GM23338 (cell line): ENCODE measurements at regions not wholly inside any gene's neighbourhood (a gene's known extent, or its start where the extent isn't known, plus 50 kb on each side); places are given as distances from the start of the nearest gene placed in this dataset.

ENCODE experiments used
- ATAC-seq: fragments of 200-7000 bp; cut with Tn5 transposase; 3 replicates; pipeline ENCODE4 v1.9.1; 2020
- DNase-seq: peaks from one replicate; pipeline ENCODE4 v3.0.0-alpha.2; 2015; ENCODE audit warnings: low spot score
- H2AFZ ChIP-seq: fragments of 200-600 bp; sonication (generic); 2 replicates; pipeline ENCODE4 v1.8.0; 2016; ENCODE audit warnings: antibody characterized with exemption, mild to moderate bottlenecking, moderate library complexity
- H3F3A ChIP-seq: fragments of 200-600 bp; sonication (generic); replicated peaks from 2 replicates; pipeline ENCODE4 v1.8.0; 2017; ENCODE audit warnings: antibody characterized with exemption, mixed run types, low read depth
- H3K27ac ChIP-seq: fragments of 200-600 bp; sonication (generic); 2 replicates; pipeline ENCODE4 v1.6.1; 2016; ENCODE audit warnings: low read depth
- H3K27me3 ChIP-seq: fragments of 200-600 bp; sonication (generic); 2 replicates; pipeline ENCODE4 v1.8.0; 2016; ENCODE audit warnings: mild to moderate bottlenecking, mixed run types, moderate library complexity; ENCODE audit not compliant: insufficient read depth
- H3K36me3 ChIP-seq: fragments of 200-600 bp; sonication (generic); 2 replicates; pipeline ENCODE4 v1.8.0; 2016; ENCODE audit warnings: mild to moderate bottlenecking; ENCODE audit not compliant: insufficient read depth
- H3K4me1 ChIP-seq: fragments of 200-600 bp; sonication (generic); 2 replicates; pipeline ENCODE4 v1.8.0; 2016; ENCODE audit warnings: mild to moderate bottlenecking, moderate library complexity; ENCODE audit not compliant: insufficient read depth
- H3K4me2 ChIP-seq: fragments of 200-600 bp; sonication (generic); 2 replicates; pipeline ENCODE4 v1.7.1; 2017; ENCODE audit warnings: mixed run types
- H3K4me3 ChIP-seq: fragments of 200-600 bp; sonication (generic); 2 replicates; pipeline ENCODE4 v1.6.1; 2016; ENCODE audit warnings: mixed run types
- H3K79me2 ChIP-seq: fragments of 200-600 bp; sonication (generic); replicated peaks from 2 replicates; pipeline ENCODE4 v1.8.0; 2017; ENCODE audit warnings: mild to moderate bottlenecking; ENCODE audit not compliant: insufficient read depth
- H3K9me2 ChIP-seq: fragments of 200-600 bp; sonication (generic); 2 replicates; pipeline ENCODE4 v1.8.0; 2017; ENCODE audit not compliant: insufficient read depth
- H4K20me1 ChIP-seq: fragments of 200-600 bp; sonication (generic); replicated peaks from 2 replicates; pipeline ENCODE4 v1.8.0; 2017; ENCODE audit warnings: mild to moderate bottlenecking; ENCODE audit not compliant: insufficient read depth
- H3K27ac Mint-ChIP-seq: 2 replicates; pipeline ENCODE4 v1.8.0; 2020; ENCODE audit warnings: inconsistent platforms, mild to moderate bottlenecking, moderate library complexity, mixed read lengths
- H3K27me3 Mint-ChIP-seq: 3 replicates; pipeline ENCODE4 v1.8.0; 2022; ENCODE audit warnings: low read depth, mild to moderate bottlenecking, moderate library complexity, mixed read lengths, inconsistent platforms; ENCODE audit not compliant: insufficient read depth, poor library complexity
- H3K36me3 Mint-ChIP-seq: 3 replicates; pipeline ENCODE4 v1.8.0; 2021; ENCODE audit warnings: low read depth, mild to moderate bottlenecking, inconsistent platforms, moderate library complexity, mixed read lengths
- H3K4me1 Mint-ChIP-seq: 3 replicates; pipeline ENCODE4 v1.8.0; 2020; ENCODE audit warnings: mild to moderate bottlenecking, inconsistent platforms, mixed read lengths
- H3K4me3 Mint-ChIP-seq: 3 replicates; pipeline ENCODE4 v1.8.0; 2021; ENCODE audit warnings: moderate library complexity, mild to moderate bottlenecking, inconsistent platforms, mixed read lengths
- H3K9me3 Mint-ChIP-seq: 3 replicates; pipeline ENCODE4 v1.8.0; 2020; ENCODE audit warnings: moderate library complexity, mild to moderate bottlenecking, inconsistent platforms, mixed read lengths
- EZH2 ChIP-seq: fragments of 200-600 bp; sonication (generic); IDR thresholded peaks from one replicate; pipeline ENCODE4 v1.8.0; 2017; ENCODE audit warnings: antibody characterized with exemption, mild to moderate bottlenecking, low read depth; ENCODE audit not compliant: unreplicated experiment
- EZH2phosphoT487 ChIP-seq: fragments of 200-600 bp; sonication (generic); IDR thresholded peaks from one replicate; pipeline ENCODE4 v1.8.1; 2018; ENCODE audit warnings: antibody characterized with exemption; ENCODE audit not compliant: unreplicated experiment
- JUNB ChIP-seq: IDR thresholded peaks from one replicate; pipeline ENCODE4 v1.6.1; 2016; ENCODE audit warnings: antibody characterized with exemption; ENCODE audit not compliant: unreplicated experiment
- ZNF114 ChIP-seq: fragments of 250-450 bp; sonication (Bioruptor Pico); IDR thresholded peaks from 2 replicates; pipeline ENCODE4 v1.5.0; 2020; ENCODE audit warnings: mild to moderate bottlenecking, moderate library complexity
- ZNF331 ChIP-seq: fragments of 250-450 bp; sonication (Bioruptor Pico); IDR thresholded peaks from 2 replicates; pipeline ENCODE4 v1.5.0; 2020; ENCODE audit warnings: low read depth, mild to moderate bottlenecking, moderate library complexity
- ZNF462 ChIP-seq: fragments of 250-450 bp; sonication (Bioruptor Pico); IDR thresholded peaks from 2 replicates; pipeline ENCODE4 v1.5.0; 2020; ENCODE audit warnings: mild to moderate bottlenecking, moderate library complexity
- TF ChIP-seq, protein P1 (sequence below), 2 experiments: fragments of 200-600 bp in 1 of 2; sonication (generic) in 1 of 2; conservative IDR thresholded peaks; 2 replicates each; pipeline versions ENCODE4 v1.5.1 to v1.6.1; 2016 to 2017; ENCODE audit warnings: antibody characterized with exemption in 2 of 2, low read depth in 2 of 2, mild to moderate bottlenecking in 2 of 2, moderate library complexity in 1 of 2

DNA sequence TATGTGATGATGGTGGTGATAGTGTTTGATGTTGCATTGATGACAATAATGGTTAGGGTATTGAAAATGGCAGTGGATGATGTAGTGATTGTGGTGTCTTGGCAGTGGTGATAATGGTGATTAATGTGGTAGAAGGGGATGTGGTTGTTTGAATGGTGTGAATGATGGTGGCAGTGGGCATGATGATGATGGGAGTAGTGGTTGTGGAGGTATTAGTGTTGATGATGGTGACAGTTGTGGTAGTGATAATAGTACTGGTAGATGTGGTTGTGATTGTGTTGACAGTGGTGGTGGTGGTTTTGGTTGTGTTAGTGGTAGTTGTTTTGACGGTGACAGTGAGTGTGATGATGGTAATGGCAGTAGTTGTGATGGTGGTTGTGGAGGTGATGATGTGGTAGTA lies 1049.0 kb downstream of the VRK1 start (continued):
- no peak for TF ChIP-seq ZNF462

DNA sequence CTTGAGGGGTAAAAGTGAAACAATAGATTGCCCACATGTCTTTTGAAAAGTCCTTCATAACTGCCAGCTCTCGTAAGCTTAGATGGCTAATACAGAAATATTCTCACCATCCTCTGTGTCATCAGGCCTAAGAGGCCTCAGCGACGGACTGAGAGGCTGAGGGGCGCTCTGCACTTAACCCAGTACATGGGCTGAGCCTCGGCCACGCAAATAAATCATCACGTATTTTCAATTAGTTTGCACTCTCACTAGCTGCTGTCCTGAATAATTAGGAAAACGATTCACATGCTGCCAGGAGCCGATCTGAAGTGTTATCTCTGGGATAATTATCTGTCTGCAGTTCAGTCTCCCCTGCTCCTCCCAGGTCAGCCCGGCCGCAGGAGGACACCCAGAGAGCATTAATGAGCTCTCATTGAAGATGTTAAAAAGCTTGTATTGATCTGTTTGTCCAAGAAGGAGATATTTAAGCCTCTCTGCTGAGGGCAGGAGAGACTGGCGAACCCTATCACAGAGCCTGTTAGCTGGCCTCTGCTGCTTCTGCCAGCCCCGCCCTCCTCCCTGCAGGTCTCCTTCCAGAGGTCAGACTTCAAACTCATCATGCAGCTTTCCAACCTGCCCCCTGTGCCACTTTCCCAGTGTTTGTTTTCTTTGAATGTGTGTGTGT lies 1051.3 kb downstream of the VRK1 start:
- peak; percentile 82 for ATAC-seq
- TF ChIP-seq EZH2 (no peak), ZNF462 (no peak), EZH2phosphoT487 (no peak), JUNB (no peak), ZNF114 (CRISPR knock-in tag) (no peak), ZNF331 (no peak)
- TF ChIP-seq, protein P1, sequence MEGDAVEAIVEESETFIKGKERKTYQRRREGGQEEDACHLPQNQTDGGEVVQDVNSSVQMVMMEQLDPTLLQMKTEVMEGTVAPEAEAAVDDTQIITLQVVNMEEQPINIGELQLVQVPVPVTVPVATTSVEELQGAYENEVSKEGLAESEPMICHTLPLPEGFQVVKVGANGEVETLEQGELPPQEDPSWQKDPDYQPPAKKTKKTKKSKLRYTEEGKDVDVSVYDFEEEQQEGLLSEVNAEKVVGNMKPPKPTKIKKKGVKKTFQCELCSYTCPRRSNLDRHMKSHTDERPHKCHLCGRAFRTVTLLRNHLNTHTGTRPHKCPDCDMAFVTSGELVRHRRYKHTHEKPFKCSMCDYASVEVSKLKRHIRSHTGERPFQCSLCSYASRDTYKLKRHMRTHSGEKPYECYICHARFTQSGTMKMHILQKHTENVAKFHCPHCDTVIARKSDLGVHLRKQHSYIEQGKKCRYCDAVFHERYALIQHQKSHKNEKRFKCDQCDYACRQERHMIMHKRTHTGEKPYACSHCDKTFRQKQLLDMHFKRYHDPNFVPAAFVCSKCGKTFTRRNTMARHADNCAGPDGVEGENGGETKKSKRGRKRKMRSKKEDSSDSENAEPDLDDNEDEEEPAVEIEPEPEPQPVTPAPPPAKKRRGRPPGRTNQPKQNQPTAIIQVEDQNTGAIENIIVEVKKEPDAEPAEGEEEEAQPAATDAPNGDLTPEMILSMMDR (conservative IDR thresholded peaks at IDR 0.05; ENCODE audit: low read depth in 2 of 2) = no peak

More for the DNA sequence above, 1051.3 kb downstream of the VRK1 start:
- Mint-ChIP-seq H3K36me3 (no peaks in the 10 kb centered on the region), H3K27ac (peak overlapping the region; percentile 27; the same call in 1 of the 2 replicates), H3K27me3 (no peaks in the 10 kb centered on the region), H3K4me3 (no peak overlapping the region), H3K9me3 (no peaks in the 10 kb centered on the region), H3K4me1 (peaks cover 29% of the 10 kb centered on the region)
- DNase-seq = peak; percentile 12
- Histone ChIP-seq H3K4me2 (no peak overlapping the region), H3K36me3 (no peaks in the 10 kb centered on the region), H3K4me3 (no peak overlapping the region), H3K9me2 (no peaks in the 10 kb centered on the region), H4K20me1 (no peaks in the 10 kb centered on the region), H2AFZ (peak overlapping the region; percentile 84; the same call in 1 of the 2 replicates), H3K27ac (no peak overlapping the region), H3K4me1 (peaks cover 26% of the 10 kb centered on the region), H3K27me3 (no peaks in the 10 kb centered on the region), H3F3A (no peaks in the 10 kb centered on the region), H3K79me2 (no peaks in the 10 kb centered on the region)
